ENCODE measurements at regions not wholly inside any gene's neighbourhood (a gene's known extent, or its start where the extent isn't known, plus 50 kb on each side); places are given as distances from the start of the nearest gene placed in this dataset.

DNA sequence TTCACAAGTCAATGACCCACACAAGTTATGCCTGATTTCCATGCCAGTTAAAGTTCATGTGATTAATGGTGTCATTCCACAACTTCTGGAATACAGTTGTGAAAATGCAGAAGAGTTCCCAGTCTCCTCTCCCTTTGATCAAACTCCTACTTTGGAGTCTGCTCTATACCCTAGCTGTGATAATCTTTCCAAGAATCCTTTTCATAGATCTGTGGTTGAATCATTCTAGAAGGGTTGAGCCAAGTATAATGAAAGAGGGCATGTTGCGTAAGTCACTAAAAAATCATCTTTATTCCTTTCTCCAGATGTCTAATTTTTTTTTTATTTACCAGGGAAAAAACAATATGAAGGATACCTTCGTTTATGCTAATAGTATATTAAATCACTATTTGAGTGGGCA, 89.7 kb upstream of the CARD18 start:
- DNase-seq: no peak

GRCh38 chr11:105227363-105227762, 87.8 kb upstream of the CARD18 start:
- DNase-seq: no peak

- DNase-seq: no peak
Measured at GRCh38 chr11:105226766-105227165, 87.2 kb upstream of the CARD18 start.

DNA sequence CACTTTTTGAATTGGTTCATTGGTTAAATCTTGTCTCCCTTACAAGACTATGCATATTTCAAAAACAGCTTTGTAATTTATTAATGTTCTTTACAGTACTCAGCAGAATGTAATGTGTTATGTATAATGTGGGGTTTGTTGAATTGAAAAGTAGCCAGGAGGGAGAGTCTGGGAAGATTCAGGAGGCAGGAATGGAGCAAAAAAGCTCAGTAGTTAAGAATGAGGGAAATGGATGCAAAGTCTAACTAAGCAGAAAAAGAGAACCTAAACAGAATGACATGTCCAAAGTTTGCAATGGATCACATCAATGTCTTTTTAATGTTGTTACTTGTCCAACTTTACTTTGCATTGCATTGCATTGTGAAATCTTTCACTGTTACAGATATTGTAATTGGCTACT, 86.5 kb upstream of the CARD18 start:
- no peak for DNase-seq

- DNase-seq: no peak
Measured at GRCh38 chr11:105224482-105225253, 85.1 kb upstream of the CARD18 start.

DNA sequence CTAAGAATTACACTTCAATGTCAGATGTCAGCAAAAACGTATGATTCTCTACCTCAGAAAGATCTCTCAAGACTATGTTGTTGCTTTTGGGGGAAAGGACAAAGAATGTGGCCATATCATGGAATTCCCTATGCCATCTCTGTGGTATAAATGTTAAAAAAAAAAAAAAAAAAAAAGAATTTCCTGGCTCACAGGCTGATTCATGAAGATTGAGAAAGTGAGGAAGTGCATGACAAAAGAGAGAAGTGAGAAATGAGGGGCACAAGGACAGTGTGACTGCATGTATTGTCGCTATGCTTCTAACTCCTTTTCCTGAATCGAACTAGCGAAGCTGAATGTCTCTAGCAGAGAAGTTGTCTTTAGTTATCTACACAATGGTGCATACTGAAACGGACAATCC, 80.6 kb upstream of the CARD18 start:
- DNase-seq: no peak

- no peak for DNase-seq
Measured at GRCh38 chr11:105219670-105220069, 80.1 kb upstream of the CARD18 start.

GRCh38 chr11:105219269-105219668, 79.7 kb upstream of the CARD18 start:
- DNase-seq: no peak

DNA sequence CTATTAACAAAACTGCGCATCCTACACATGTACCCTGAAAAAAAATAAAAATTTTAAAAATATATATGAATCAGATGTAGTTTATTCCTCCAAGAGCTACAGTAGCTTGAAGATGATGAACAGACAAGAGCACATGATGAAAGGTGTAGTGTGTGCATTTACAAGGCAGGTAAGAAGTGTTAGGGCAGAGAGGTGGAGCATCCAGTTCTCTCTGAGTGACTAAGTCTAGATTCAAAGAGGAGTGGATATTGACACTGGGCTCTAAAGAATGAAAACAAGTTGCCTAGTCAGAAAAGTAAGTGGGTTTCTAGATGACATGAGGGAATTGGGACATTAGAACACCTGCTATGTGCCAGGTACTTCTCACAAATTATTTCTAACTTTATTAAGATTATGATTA, 76.0 kb upstream of the CARD18 start:
- no peak for DNase-seq

DNA sequence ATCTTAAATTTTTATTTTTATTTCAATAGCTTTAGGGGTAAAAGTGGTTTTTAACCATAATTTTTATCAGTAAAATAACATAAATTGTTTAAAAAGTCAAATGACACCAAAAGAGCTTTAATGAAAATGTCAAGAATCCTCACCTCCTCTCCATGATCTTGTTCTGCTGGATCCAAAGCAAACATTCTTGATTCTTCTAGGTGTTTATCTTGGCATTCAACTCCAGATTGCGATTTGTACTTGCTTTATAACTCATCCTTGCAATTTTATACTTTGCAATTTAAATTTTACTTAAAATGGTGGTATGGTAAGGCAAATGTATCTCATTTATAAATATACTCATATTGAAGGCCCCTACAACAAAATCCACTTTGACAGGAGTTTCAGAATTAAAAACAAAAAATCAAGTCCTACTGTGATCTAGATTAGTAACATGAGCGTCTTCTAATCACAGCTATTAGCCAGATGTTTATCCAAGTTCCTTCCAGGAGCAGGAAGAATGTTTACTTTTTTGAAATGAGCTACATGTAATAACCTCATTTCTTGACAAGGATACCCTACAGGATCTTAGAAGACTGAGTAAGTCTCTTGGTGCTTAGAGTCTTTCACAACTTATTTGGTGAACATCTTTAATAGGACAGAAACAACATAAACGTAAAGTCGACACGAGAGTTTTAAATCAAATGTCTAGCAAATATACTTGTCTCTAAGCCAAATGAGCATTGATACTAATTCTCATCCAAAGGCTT, 72.4 kb upstream of the CARD18 start:
- DNase-seq: no peak

DNA sequence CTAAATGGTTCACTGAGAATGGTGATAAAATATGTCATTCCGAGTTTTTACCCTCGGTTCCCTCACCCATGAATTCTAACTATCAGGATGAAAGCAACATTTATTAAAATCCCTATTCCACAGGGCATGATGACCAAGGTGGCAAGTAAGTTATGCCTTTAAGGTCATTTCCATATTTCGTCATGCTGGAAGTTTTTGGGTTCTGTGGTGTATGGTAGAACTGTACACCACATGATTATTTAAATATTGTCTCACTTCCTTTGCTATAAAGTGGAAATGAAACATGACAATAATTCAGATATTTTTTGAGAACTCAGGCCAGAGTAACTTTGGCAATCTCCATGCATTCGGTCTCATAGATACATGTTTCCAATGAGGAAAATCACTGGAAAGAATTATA, 68.5 kb upstream of the CARD18 start:
- no peak for DNase-seq

GRCh38 chr11:105206633-105207032, 67.1 kb upstream of the CARD18 start:
- DNase-seq: no peak

DNA sequence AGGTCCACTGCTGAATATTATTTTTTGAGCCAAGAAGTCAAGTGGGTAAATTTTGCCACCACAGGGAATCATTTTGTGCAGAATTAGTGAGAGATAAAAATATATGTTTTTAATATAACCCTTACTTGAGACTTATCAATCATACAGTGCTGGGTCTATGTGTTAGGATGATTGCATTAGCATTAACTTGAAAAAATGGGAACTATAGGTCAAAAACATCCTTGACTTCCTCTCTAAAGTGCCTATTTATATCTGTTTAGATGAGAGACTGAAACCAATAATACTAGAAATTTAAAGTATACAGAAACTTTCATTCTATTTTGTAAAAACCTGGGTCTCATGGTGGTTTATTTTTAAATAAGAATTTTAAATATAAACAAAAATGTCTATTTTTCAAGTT, 65.1 kb upstream of the CARD18 start:
- no peak for DNase-seq

DNA sequence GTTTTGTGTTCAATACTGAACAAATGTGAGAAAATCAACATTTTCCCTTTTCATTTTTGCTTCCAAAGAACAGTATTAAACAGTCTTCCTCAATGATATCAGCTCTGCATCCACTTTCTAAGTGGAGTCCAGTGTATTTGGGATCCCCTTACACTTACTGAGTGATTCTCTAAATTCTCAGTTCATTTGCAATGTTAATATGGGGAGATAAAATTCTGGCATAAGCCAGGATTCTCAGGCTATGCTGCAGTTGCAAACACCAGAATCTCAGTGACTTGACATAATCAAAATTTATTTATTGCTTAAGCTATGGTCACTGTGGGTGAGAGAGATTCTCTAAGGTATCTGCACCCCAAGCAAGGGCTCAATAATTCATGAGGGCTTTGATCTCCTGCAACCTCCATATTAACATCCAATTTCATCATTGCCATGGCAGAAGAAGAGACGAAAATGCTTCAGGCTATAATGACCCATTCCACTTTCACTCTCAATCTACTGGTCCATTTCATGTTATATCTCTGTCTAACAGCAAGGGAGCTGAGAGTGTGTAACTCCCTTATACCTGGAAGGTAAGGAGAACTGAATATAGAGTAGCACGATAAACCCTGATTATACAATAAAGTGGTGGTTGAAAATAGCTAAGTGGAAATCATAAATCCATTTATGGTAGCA, 64.1 kb upstream of the CARD18 start:
- DNase-seq: no peak

DNA sequence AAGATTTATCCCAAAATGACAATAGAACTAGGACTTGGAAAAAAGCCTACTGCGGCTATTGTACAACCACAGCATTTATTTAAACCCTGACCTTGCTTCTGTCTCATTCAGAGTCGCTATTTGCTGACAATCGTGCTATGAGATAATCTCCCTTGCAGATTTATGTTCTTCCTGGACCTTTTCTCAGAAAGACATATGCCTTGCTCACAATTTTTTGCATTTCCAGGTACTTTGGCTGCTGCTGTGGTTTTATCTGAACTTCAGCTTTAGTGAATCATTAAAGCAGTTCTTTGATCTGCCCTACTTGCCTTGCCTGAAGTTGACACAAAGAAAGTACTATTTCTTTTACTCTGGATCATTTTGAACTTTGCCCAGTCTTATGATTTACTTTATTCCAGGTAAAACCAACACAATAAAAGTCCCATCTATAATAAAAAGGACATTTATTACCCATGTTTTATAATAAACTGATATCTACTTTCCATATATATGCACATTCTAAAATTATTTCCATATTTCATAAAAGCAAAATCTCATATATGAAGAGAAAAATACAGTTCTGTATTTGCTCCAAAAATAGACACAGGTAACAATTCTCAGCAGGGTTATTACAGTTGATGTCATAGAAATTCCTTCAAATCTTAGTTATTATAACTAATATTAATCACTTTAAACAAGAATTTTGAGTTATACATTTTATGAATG, 63.4 kb upstream of the CARD18 start:
- no peak for DNase-seq

GRCh38 chr11:105202422-105202821, 62.9 kb upstream of the CARD18 start:
- DNase-seq: no peak

- no peak for DNase-seq
Measured at GRCh38 chr11:105201166-105201565, 61.6 kb upstream of the CARD18 start.

GRCh38 chr11:105197071-105197815, 57.7 kb upstream of the CARD18 start:
- no peak for DNase-seq

DNA sequence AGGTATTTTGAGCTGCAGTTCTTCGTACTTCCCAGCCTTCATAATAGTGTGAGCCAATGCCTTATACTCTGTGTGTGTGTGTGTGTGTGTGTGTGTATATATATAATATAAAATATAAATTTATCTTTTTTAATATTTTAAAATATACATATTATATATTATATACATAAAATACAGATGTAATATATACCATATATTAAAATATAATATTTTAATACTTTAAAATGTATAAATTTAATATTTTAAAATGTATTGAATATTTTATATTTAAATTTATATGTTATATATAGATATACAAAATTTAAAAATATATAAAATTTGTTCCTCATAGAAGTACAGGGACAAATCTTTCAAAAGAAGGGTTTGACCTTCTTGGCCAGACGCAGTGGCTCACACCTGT, 53.7 kb upstream of the CARD18 start:
- no peak for DNase-seq

GRCh38 chr11:105192115-105192514, 52.5 kb upstream of the CARD18 start:
- no peak for DNase-seq

DNA sequence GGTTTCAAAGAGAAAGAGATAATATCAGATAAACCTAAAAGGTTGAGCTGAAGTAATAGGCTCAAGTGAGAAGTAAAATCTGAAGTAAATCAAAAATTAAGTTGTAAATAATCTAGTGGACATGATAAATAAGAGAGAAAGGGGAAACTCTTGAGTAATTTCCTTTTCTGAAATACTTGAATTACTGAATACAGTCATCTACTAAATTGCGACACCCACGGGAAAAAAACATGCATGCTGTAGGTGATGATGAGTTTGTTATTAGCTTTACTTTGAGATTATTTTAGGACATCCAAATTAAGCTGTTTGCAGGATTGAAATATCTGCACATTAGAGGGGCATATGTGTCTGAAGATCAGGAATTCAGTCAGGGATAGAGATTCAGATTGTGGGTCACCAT, 50.0 kb upstream of the CARD18 start:
- DNase-seq: no peak
